Coronary artery (tissue), 2 donors: ENCODE measurements at regions not wholly inside any gene's neighbourhood (a gene's known extent, or its start where the extent isn't known, plus 50 kb on each side); places are given as distances from the start of the nearest gene placed in this dataset.

Experiments used
- DNase-seq: peaks from one replicate; pipeline ENCODE4 v3.0.0-alpha.2; 2017; ENCODE audit warnings: low spot score
- H3K27ac ChIP-seq, 2 donors: fragments of 200-600 bp; sonication (generic); one replicate each; pipeline ENCODE4 v1.5.1; 2016 to 2019
- H3K4me3 ChIP-seq: fragments of 200-600 bp; sonication (generic); 2 replicates; pipeline ENCODE4 v1.5.1; 2016; ENCODE audit warnings: mild to moderate bottlenecking, moderate library complexity
- TF ChIP-seq, protein P1 (sequence below): fragments of 200-600 bp; sonication (generic); IDR thresholded peaks from one replicate; pipeline ENCODE4 v1.5.1; 2019; ENCODE audit warnings: antibody characterized with exemption

DNA sequence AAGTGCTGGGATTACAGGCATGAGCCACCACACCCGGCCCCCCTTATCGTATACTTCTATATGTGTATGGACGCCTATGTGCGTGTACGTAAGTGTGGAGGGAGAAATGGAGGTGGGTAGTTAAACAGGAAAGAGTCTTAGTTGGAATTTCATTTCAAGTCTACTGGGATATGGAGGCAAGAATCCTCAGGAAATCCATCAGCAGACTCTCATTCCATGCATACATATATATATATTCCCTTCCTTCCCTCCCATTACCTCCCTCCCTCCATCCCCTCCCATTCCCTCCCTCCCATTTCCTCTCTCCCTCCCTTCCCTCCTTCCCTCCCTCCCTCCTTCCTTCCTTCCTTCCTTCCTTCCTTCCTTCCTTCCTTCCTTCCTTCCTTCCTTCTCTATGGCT lies 391.7 kb upstream of the RBFOX1 start:
- TF ChIP-seq, protein P1, sequence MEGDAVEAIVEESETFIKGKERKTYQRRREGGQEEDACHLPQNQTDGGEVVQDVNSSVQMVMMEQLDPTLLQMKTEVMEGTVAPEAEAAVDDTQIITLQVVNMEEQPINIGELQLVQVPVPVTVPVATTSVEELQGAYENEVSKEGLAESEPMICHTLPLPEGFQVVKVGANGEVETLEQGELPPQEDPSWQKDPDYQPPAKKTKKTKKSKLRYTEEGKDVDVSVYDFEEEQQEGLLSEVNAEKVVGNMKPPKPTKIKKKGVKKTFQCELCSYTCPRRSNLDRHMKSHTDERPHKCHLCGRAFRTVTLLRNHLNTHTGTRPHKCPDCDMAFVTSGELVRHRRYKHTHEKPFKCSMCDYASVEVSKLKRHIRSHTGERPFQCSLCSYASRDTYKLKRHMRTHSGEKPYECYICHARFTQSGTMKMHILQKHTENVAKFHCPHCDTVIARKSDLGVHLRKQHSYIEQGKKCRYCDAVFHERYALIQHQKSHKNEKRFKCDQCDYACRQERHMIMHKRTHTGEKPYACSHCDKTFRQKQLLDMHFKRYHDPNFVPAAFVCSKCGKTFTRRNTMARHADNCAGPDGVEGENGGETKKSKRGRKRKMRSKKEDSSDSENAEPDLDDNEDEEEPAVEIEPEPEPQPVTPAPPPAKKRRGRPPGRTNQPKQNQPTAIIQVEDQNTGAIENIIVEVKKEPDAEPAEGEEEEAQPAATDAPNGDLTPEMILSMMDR, result no peak
- no peak overlapping the region for H3K27ac ChIP-seq

DNA sequence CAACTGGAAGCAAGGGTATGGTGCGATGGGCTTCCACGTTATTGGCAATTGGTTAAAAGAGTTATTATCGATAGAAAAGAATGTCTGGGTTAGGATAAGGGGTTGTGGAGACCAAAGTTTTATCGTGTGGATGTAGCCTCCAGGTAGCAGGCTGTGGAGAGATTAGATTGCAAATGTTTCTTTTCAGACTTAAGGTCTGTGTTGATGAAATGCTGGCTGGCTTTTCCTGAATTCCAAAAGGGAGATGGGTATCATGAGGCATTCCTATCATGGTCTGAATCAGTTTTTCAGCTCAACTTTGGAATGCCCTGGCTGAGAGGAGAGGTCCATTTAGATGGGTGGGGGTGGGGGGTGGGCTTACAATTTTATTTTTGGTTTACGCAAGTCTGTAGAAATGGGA lies 395.0 kb upstream of the RBFOX1 start:
- TF ChIP-seq, protein P1, result no peak
- Histone ChIP-seq H3K4me3 (no peak overlapping the region), H3K27ac (no peak overlapping the region)
- no peak for DNase-seq

More for the DNA sequence above, 391.7 kb upstream of the RBFOX1 start:
- DNase-seq, result no peak
- no peak overlapping the region for H3K4me3 ChIP-seq

DNA sequence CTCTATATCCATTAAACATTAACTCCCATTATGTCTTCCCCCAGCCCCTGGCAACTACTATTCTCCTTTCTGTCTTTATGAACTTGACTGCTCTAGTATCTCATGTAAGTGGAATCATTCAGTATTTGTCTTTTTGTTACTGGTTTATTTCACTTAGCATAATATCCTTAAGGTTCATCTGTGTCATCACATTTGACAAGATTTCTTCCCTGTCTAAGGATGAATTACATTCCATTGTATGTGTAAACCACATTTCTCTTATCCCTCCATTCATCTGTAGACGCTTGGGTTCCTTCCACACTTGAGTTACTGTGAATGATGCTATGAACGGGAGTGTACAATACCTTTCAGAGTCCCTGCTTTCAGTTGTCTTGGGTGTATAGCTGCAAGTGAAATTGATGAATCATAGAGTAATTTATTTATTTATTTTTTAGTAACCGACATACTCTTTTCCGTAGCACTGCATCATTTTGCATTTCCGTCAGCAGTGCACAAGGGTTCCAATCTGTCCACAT lies 399.7 kb upstream of the RBFOX1 start:
- no peak overlapping the region for H3K27ac ChIP-seq
- no peak overlapping the region for H3K4me3 ChIP-seq
- DNase-seq, result no peak
- TF ChIP-seq, protein P1, result no peak

DNA sequence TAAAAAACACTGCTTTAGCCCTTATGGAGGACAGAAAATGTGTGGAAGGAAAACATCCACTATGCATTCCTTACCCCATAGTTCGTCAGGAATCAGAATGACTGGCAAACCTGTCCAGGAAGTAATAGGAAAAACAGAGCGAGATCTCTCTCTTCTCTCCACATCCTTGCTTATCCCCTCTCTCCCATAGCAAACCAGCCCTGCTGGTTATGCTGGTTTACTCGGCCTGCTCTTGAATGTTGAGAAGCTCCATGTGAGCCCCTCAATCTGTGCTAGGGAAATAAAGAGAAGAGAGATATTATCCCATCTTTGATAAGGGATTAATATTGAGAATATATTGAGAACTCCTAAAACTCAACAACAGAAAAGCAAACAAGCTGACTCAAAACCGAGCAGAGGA lies 402.8 kb upstream of the RBFOX1 start:
- TF ChIP-seq, protein P1, result no peak
- DNase-seq, result no peak
- Histone ChIP-seq H3K4me3 (no peak overlapping the region), H3K27ac (no peak overlapping the region)

DNA sequence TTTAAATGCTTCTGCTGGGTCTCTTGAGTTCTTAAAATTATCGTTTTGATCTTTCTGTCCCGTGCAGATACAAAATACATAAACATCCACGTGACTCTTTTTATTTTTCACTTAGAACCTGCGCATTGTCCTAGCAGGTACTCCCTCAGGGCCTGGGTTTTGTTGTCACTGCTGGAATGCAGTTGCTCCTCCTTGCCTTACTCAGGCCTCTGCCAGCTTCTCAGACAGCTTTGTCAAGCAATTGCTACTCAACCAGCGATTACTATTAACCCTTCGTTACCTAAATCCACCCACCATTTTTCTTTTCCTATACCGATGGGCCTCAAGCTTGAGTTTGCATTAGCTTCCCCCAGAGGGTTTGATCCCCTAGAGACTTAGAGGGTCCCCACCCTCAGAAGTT lies 405.9 kb upstream of the RBFOX1 start:
- no peak for DNase-seq
- H3K27ac ChIP-seq, result no peak overlapping the region
- no peak overlapping the region for H3K4me3 ChIP-seq
- TF ChIP-seq, protein P1, result no peak

DNA sequence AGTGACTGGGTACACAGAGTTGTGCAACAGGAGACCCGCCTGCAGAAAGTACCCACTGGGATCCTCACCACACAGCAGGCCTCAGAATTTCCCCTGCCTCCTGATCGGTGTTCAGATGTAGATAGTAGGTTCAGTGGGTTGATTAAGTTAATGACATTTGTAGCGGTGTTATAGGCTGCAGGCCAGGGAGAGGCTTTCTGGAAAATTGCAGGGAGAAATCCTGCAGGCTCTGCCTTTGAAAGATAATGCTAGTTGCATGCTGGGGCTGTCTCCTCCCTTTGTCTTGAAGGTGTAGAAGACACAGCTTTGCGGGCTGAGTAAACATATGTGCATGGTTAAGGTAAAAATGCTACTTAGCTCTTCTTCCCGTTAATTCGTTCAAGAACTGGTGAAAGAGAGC lies 406.3 kb upstream of the RBFOX1 start:
- no peak for DNase-seq
- TF ChIP-seq, protein P1, result no peak
- H3K4me3 ChIP-seq, result no peak overlapping the region

DNA sequence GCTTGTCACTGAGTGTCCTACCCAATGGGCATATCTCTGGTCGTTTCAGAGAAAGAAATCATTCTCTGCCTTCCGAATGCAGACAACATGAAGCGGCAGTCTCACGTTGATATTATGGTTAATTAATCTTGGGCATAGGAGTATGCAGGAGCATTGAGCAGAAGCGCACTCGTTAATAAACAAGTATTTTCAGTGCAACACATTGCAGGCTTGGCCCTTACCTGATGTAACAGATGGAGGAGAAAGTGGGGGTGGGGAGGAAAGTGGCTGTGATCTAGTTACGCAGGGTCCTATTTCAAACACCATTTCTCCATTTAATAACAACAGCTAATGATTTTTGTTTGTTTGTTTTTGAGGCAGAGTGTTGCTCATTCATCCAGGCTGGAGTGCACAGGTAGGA lies 414.0 kb upstream of the RBFOX1 start:
- Histone ChIP-seq H3K4me3 (no peak overlapping the region), H3K27ac (no peak overlapping the region)
- TF ChIP-seq, protein P1, result no peak
- DNase-seq, result no peak

More for the DNA sequence above, 406.3 kb upstream of the RBFOX1 start:
- no peak overlapping the region for H3K27ac ChIP-seq
